SH-SY5Y (cell line): ENCODE measurements at regions not wholly inside any gene's neighbourhood (a gene's known extent, or its start where the extent isn't known, plus 50 kb on each side); places are given as distances from the start of the nearest gene placed in this dataset.

Experiments used
- GATA2 ChIP-seq: IDR thresholded peaks from 2 replicates; pipeline ENCODE4 v1.6.1; 2011; ENCODE audit warnings: mild to moderate bottlenecking, low read depth, low read length
- GATA3 ChIP-seq: IDR thresholded peaks from 2 replicates; pipeline ENCODE4 v1.6.1; 2011; ENCODE audit warnings: low read depth, mild to moderate bottlenecking, low read length, moderate library complexity

DNA sequence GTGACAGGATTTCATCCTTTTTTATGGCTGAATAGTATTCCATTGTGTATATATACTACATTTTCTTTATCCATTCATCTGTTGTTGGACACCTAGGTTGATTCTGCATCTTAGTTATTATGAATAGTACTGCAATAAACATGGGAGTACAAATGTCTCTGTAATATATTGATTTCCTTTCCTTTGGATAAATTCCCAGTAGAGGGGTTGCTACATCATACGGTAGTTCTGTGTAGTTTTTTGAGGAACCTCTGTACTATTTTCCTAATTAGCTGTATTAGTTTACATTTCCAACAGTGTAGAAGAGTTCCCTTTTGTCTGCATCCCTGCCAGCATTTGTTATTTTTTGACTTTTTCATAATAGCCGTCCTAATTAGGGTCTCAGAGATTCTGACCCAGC lies 201.3 kb downstream of the GIPC2 start:
- TF ChIP-seq GATA3 (no peak), GATA2 (no peak)
